NCI-H2081 treated with DMSO at 0.1 percent for 48 hours (cell line): ENCODE measurements at regions not wholly inside any gene's neighbourhood (a gene's known extent, or its start where the extent isn't known, plus 50 kb on each side); places are given as distances from the start of the nearest gene placed in this dataset.
A peak's percentile ranks its signal among the peaks of the same experiment; 100 is the strongest.
"Not testable (repeated sequence)": the region's sequence is repeated elsewhere in the genome, so short reads cannot be mapped to it uniquely, and the experiment has no call there.

Source experiments
- DNase-seq: peaks from one replicate; lab custom pipeline; 2025; lab: John Stamatoyannopoulos, UW

DNA sequence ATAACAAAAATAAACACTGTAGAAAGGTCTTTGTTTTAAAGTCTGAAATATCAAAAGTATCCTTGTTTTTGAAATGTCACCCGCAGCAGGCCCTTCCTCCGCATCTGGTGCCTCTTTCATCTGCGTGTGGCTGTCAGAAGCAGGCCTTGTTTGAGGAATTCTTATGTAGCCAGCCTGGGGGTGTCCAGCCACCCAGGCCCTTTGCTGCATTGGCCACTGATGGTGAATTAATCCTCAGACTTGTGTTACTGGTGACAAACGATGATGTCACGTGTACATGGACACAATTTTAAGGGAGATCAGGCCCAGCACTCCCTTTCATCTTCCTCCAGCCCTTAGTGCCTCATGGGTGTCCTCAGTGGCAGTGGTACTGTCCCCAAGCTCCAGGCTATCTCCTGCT, 208.0 kb upstream of the GALNT2 start:
- DNase-seq: no peak

DNA sequence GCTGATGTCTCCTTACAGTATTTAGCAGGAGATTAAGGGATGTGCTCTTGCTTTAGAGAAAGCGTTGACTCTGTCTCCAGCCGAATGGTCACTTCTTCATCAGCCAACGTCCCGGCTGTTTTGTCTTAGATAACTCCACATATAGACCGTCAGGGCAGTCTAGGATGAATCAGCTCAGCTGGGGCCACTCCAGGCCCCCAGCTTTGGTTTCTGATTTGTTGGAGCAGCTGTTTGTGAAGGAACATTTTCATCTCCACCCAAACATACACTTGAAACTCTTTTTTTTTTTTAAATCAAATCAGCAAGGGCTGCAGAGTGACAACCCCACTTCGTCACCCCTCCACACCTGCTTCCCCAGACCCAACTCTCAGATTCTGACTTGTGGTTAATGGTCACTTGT, 206.1 kb upstream of the GALNT2 start:
- DNase-seq: no peak

DNA sequence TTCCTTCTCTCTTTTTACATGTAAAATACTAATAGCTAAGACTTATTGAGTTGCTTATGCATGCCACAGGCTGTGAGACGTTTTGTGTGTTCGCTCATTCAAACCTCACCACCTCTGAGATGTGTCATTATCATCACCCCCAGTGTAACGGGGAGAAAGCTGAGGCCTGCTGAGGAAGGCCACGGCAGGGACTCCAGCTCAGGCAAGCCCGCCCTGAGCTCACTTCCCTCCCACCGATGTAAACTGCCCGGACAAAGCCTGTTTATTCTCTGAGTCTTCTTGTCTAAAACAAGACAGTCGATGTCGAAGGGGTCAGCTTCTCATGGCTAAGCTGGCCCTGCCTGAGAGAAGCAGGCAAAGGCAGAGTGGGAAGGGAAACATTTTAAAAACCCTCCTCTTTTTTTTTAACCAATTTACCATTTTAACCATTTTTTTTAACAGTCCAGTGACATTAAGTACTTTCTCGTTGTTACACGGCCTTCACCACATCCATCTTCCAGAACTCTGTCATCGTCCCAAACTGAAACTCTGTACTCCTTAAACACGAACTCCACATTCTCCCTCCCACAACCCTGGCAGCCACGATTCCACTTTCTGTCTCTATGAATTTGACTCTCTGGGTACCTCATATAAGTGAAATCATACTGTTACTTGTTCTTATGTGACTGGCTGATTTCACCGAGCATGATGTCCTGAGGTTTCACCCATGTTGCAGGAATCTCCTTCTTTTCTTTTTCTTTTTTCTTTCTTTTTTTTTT, 204.8 kb upstream of the GALNT2 start:
- DNase-seq: no peak

DNA sequence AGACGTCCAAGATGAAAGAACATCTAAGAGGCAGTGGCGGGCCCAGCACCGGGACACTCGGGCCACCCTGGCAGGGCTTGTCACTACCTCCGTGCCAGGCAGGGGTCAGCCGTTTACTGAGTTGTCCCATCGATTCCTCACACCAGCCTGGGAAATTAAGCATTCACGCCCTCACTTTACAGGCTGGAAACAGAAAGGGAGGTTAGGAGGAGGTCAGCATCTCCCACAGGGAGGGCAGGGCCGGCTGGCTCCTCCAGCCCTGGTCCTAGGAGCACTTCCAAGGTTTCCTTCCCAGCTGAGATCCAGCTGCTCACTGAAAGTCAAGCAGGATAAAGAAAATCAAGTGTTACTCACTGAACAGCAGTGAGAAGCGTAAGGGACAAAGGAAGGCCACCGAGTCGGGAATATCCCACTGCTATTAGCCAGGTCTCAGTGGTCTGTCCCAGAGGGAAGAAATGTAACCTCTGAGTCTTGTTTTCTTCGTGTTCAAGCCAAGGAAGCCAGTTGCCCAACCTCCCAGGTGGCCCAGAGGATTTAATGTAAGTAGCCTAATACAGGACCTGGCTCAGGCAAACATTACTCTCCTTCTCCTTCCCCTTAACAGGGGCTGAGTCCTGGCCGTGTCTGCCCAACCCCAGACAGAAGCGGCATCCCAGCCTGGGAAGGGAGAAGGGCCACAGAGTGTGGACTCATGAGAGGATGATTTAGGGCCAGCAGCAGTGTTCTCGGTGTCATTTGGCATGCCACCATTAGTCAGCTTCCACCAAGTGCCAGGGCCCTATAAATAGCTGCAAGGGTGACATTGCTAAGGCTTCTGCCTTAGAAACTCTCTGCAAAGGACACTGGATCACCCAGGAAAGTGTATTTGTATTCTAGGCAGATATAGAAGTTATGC, 203.1 kb upstream of the GALNT2 start:
- no peak for DNase-seq

DNA sequence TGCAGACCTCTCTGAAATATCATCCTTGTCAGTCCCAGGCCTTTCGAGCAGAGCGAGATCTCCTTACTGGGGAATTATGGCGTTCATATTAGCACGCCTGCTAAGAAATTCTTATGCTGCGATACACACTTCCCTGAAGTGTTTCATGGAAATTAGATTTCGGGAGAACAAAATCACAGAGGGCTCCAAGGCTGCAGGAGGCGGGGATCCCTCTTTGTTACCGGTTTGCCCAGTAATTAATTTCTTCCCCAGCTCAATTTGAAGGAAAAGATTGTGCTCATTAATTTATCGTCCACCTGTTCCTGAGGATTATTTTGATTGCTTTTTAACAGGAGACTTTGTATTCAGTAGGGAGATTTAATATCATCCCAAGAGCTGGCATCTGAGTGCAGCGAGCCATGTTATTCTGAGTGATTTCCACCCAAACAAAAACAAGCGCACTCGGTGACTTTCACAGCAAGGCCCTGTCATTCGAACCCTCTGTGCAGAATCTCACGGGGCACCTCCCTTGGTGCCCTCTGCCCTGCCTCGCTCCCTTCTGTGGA, 202.3 kb upstream of the GALNT2 start:
- DNase-seq: no peak

DNA sequence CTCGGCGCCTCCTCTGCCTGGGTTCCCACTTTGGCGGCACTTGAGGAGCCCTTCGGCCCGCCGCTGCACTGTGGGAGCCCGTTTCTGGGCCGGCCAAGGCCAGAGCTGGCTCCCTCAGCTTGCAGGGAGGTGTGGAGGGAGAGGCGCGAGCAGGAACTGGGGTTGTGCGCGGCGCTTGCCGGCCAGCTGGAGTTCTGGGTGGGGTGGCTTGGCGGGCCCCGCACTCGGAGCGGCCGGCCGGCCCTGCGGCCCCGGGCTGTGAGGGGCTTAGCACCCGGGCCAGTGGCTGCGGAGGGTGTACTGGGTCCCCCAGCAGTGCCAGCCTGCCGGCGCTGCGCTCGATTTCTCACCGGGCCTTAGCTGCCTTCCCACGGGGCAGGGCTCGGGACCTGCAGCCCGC, 201.7 kb upstream of the GALNT2 start:
- DNase-seq: not testable (repeated sequence)

DNA sequence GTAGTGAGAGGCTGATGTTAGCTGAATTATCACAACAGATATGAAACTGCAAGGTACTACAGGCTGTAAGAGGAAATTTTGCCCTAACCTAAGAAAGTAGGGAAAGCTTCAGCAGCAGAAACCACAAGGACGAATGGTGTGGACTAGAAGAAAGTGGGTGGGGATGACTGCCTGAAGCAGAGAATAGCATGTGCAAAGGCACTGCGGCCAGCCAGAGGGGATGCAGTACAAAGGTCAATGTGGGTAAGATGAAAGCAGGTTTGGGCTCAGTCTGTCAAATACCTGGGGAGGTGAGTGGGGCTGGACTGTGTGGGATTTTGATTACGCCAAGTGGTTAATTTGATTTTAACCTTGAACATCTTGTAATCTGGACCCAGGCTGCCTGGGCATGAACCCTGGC, 199.3 kb upstream of the GALNT2 start:
- DNase-seq: no peak

DNA sequence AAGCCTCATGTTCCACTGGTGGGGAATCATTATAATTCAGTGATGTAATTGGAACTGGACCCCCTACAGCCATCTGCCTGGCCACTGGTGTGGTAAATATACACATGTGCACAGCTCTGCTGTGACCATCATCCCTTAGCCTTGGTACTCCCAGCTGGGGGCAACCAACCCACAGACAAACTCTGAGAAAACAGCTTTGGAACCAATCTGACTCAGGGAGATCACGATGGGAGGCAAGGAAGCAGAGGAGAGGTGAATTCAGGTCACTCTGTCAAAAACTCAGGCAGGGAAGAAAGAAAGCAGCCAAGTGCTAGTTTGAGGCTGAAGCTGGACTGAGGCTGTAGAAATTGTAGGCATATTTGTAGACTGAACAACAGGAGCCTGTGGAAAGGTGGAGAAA, 197.8 kb upstream of the GALNT2 start:
- no peak for DNase-seq

DNA sequence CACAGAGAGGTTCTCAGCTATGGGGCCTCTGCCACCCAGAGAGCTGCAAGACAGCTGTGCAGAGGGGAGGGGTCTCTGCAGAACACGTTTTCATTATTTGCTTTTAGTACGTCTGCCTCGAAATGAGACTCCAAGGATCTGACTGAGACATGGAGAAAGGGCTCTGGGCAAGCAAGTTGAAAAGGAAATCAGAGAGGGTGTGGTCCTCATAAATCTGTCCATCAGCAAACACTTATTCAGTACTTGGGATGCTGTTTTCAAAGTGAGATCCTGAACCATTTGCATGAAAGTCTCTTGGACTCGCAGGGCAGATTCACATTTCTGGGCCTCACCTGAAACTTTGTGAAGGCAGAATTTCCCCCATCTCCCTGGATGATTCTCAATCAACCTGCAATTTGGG, 197.4 kb upstream of the GALNT2 start:
- DNase-seq: no peak

DNA sequence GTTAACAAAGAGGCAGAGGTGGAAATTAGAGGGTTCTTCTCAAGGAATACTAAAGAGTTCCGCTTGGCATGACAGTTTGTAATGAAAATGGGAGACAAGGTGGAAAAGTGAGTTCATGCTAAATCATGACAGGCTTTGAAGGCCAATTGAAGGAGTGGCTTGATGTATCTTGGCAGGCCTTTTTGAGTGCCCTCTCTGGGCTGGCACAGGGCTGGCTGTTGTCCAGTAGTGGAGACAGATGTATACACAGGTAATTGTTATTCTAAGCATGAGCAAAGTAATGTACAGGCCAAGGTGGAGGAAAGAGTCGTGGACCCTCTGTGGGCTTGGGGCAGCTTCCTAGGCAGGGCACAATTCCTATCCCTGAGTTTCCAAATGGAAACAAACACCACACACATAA, 196.7 kb upstream of the GALNT2 start:
- DNase-seq: no peak

DNA sequence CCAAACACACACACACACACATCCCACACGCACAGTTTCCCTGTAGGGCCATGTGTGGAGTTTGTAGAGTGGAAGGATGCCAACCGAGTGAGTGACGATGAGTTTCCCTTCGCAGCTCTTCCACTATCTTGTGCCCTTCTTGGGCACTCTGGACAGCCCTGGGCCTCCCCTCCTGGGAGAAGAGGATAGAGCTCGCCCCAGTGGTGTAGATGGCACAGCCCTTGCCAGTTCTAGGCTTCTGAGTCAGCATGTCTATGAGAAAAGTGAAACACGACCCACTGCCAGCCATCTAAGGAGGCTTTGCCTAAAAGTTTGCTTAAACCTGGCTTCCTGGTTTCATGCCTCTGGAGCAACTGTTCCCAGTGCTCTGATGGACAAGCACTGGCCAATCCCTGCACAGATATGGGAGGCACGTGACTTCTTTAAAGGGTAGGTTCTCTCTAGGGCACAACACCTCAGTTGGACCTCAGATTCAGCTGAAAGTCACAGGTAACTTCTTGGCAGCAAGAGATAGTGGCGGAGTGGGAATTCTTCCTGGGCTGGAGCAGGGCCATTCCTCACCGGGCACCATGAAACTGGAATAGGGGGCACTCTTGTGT, 195.9 kb upstream of the GALNT2 start:
- DNase-seq: no peak

DNA sequence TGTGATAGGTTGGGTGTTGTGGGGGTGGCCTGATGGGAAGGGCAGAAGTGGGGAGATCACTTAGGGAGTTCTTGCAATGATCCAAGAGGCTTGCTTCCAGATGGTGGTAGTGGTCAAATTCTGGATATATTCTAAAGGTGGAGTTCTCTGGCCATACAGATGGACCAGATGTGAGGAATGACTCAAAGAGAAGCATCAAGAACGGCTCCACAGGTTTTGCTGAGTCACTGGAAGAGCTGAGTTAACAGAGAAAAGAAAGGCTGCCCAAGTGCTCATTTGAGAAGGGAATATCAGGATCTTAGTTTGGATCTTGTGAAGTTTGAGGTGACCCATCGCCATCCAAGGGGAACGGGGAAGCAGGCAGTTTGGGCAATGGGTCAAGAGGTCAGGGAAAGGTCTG, 192.9 kb upstream of the GALNT2 start:
- no peak for DNase-seq

DNA sequence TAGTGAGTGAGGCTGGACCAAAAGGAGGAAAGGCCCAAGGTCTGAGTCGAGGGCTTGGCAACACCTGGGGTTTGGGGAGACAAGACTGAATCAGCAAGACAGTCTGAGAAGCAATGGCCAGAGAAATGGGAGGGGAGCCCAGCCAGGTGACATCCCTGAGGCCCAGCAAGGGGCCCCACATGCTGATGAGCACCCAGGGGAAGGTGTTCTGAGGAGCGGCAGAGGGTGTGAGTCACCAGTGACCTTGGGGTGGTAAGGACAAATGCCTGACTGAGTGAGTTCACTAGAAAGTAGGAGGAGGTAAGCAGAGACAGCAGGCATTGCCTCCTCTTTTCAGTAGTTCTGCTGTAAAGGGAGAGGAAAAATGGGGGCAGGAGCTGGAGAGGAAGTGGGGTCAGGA, 192.4 kb upstream of the GALNT2 start:
- no peak for DNase-seq

DNA sequence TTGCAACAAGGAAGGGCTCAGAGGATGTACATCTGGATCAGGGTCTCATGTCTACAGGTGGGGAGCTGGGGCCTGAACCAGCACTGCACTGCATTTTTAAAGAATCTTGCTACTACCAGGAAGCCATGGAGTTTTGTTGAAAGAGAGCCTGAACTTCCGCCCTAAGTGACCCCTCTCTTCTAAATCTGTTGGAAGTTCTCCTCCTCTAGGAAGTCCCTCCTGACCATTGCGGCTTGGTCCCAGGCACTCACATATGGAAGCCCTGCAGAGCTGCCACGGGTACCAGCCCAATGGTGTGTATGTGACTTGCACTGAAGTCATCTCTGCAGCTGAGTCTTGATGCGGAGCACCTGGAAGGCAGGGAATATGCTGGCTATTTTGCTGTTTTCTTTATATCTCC, 192.0 kb upstream of the GALNT2 start:
- DNase-seq: no peak

DNA sequence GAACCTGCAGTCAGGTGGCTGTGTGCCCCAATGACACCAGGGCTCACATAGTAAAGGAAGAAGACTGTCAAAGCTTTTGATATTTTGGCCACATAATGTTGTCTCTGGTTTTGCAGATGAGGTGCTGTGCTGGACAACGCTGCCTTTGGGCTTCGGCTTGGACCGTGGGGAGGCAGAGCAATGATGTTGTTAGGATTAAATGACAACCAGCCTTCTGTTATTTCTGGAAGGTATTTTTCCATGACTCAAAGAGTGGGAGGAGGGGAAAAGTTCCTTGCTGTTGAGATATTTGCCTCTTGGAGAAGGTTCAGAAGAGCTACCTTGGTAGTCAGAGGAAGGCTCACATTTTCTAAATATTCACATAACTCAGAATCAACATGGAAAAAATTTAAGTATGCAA, 187.3 kb upstream of the GALNT2 start:
- DNase-seq: no peak

DNA sequence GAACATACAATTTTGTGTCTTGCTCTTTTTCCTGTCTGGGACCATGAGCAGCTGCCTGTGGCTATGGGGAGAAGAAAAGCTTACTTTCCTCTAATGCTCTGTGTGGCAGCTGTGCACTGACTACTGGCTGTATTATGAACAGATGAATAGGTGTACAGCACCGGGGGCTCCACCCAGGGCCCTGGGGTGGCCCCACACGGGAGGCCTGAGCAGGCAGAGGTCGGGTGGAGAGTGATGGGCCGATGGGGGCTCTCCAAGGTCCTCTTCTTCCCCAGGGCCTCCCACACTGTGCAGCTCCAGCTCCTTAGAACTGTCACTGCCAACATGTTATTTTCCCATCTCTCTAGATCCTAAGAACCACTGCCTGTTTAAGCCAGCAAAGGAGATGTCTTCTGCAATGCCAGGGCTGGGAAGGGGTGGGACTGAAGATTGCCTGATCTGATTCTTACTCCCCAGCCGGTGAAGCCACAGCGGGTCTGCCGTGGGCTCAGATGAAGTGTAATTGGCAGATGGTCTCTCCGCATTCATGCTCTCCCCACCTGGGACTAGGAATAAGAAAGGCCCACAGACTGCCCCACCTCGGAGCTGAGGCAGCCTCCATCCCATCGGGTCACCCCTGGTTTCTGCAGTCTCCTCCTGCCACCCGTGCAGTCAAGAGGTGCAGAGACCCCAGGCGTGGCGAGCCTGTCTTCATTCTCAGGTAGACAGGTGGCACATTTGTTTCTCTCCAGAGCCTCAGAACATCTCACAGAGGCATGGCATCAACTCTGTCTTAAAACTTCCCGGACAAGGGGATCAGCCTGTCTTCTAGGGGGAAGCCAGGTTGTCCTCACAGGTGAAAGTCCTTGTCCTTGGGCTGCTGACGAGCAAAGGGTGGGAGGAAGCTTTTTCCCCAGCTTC, 186.5 kb upstream of the GALNT2 start:
- DNase-seq: no peak

DNA sequence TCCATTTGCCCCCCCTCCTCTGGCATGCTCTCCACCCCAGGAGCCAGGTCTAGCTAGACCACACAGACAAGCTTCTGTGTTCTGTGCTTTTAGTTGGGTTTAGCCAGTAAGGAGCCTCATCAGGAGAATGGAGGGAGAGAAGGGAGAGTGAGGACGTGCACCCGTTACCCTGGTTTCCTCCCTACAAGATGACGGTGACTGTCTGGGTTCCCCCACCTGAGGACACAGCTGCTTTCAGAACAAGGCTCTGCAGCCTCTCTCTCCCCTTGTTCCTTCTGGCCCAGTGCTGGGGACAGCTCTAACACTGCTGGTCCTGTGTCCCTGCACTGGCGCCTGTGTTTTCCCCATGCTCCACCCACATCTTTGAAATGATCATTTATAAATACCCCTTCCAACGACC, 184.4 kb upstream of the GALNT2 start:
- no peak for DNase-seq

DNA sequence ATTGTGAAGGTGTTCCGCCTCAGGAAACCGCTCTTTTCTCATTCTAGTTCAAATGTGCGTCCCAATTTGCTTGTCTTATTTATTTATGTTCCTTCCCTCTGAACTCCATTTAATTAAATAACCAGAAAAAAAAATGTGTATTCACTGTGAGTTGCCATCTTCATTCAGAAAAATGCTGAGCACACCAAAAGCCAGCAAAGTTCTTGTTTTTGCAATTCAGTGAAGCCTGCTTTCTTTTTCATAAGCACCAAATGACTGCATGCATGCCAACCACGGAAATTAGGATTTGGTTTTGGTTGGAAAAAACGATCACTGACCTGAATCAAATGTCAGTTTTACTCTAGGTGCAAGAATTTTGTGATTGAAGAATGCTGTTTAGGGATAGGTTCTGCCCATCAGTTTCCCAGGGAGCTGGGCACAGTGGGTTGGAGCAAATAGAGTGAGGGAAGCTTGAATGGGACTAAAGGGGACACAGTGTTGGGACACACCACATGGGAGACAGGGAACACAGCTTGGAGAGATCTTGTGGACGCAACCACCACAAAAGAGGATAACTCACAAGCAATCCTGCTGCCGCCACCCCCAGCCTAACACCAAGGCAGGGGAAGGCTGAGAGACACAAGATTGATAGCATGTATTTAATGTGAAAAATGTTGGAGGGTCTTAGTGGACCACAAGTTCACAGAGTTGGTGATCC, 183.4 kb upstream of the GALNT2 start:
- no peak for DNase-seq

DNA sequence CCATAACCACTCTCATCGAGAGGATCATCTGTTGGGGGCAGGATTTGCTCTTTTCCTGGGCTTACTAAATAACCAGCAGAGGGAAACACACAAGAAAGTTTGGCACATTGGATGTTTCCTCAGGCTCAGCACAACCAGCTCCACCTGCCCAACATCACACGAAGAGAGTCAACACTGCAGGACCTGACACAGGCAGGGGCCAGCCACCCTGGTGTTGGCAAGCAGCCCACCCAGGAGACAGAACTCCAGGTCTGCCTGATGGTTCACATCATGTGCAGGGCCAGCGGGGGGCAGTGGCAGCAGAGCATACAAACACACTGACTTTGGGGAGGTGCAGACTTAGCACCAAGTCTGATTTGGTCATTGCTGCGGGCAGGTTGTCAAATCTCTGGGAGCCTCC, 182.3 kb upstream of the GALNT2 start:
- peak; percentile 40 for DNase-seq

DNA sequence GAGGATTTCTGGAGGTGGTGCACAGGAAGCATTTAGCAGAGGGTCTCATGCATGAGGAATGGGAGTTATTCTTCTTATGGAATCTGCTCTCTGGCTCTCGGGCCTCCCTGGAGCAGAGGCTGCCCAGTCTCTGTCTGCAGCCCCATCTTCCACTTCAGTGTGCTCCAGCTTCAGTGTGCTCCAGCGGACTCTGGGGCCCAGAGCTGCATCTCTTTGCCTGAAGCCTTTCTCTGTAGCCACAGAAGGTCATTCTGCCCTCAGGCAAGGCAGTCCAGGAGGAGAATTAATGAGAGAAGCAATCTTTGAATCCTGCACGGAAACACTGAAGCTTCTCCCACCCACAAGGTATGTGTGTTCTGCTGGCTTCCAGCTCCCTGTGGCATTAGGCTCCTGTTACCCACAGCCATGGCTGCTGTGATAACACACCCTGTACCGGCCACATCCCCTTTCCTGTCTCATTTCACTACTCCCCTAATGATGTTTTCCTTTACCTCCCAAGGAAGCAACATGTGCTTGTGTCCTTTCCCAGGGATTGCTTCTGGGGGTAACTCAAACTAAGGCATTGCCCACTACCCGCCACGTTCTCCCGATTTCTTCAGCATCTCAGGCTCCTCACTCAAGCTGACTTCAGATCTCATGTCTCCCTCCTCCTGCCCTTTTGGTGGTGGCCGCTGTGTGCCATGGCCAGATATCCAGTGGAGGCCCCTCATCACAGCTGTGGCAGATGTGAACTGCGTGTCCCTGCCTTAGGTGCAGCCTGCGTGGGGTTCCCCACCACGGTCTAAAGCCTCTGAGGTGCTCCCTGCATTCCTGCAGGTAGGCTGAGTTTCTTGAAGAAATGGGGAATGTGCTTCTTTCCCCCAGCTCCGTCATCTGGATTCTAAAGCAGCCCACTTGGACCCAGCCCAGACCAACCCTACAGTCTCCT, 181.2 kb upstream of the GALNT2 start:
- DNase-seq: no peak
